Stimulated activated effector memory CD8-positive, alpha-beta T cell treated with anti-CD3 and anti-CD28 coated beads, Interleukin-12 subunit alpha, Interleukin-12 subunit beta, amount 100 ng/mL, for 72 hours (primary cell): ENCODE measurements at regions not wholly inside any gene's neighbourhood (a gene's known extent, or its start where the extent isn't known, plus 50 kb on each side); places are given as distances from the start of the nearest gene placed in this dataset.
A peak's percentile ranks its signal among the peaks of the same experiment; 100 is the strongest.
"Not testable (repeated sequence)": the region's sequence is repeated elsewhere in the genome, so short reads cannot be mapped to it uniquely, and the experiment has no call there.

Source experiments
- ATAC-seq: fragments of 150-1000 bp; cut with Tn5 transposase; 2 replicates; pipeline ENCODE4 v1.10.0; 2021
- DNase-seq, 2 donors: peaks; one replicate each; pipeline ENCODE4 v3.0.0; 2021 to 2022; ENCODE audit warnings: low spot score in 2 of 2
- H3K27ac Mint-ChIP-seq: one replicate; pipeline ENCODE4 v1.8.0; 2022; ENCODE audit warnings: mild to moderate bottlenecking, mixed read lengths
- H3K36me3 Mint-ChIP-seq: one replicate; pipeline ENCODE4 v1.8.0; 2022; ENCODE audit warnings: mild to moderate bottlenecking, mixed read lengths
- H3K4me1 Mint-ChIP-seq: one replicate; pipeline ENCODE4 v1.8.0; 2022; ENCODE audit warnings: mixed read lengths
- H3K4me3 Mint-ChIP-seq: one replicate; pipeline ENCODE4 v1.8.0; 2022; ENCODE audit warnings: mild to moderate bottlenecking, mixed read lengths
- H3K9me3 Mint-ChIP-seq: one replicate; pipeline ENCODE4 v1.8.0; 2022; ENCODE audit warnings: mixed read lengths

GRCh38 chr2:57402755-57403154, 643.9 kb upstream of the VRK2 start:
- no peaks in the 10 kb centered on the region for H3K36me3 Mint-ChIP-seq
- no peak overlapping the region for H3K27ac Mint-ChIP-seq
- no peak for ATAC-seq
- no peak for DNase-seq
- peaks cover 15% of the 10 kb centered on the region for H3K9me3 Mint-ChIP-seq
- H3K4me1 Mint-ChIP-seq = no peaks in the 10 kb centered on the region
- no peak overlapping the region for H3K4me3 Mint-ChIP-seq

DNA sequence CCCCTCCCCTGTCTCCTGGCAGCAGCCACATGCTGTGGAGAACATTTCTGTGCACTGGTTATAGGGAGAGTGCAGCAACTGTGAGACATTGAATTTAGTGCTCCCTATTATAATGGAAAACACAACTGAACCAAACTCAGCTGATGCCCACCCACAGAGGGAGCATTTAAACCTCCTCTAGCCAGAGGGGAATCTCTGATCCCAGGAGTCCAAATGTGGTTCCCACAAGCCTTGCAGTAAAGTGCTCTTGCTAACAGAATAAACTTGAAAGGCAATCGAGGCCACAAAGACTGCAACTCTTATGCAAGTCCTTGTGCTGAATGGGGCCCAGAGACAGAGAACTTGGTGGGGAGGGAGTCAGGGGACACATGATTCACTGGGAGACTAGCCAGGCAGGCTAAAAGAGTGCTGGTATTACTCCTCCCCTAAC, 638.8 kb upstream of the VRK2 start:
- no peak overlapping the region for H3K4me3 Mint-ChIP-seq
- DNase-seq (no peak), ATAC-seq (no peak)
- H3K4me1 Mint-ChIP-seq = no peaks in the 10 kb centered on the region
- H3K36me3 Mint-ChIP-seq = no peaks in the 10 kb centered on the region
- H3K27ac Mint-ChIP-seq = no peak overlapping the region
- H3K9me3 Mint-ChIP-seq = peaks cover 24% of the 10 kb centered on the region

DNA sequence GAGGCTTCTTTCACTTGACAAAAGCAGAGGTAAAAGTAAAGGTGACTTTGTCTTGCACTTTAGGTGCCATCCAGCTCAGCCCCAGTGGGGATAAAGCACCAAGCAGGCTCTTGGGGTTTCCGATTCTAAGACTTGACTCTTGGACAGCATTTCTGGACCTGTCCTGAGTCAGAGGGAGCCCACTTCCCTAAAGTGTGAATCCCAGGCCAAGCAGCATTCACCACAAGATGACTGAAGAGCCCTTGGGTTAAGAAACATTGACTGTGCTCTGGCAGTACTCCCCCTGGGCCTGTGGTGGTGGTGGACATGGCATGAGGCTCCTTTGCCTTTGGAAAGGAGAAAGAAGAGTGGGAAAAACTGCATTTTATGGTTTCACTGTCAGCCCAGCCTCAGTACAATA, 638.0 kb upstream of the VRK2 start:
- H3K9me3 Mint-ChIP-seq = peaks cover 24% of the 10 kb centered on the region
- H3K27ac Mint-ChIP-seq = no peak overlapping the region
- ATAC-seq (no peak), DNase-seq (no peak)
- H3K4me1 Mint-ChIP-seq = no peaks in the 10 kb centered on the region
- H3K4me3 Mint-ChIP-seq = no peak overlapping the region
- H3K36me3 Mint-ChIP-seq = no peaks in the 10 kb centered on the region

- Mint-ChIP-seq H3K27ac (no peak overlapping the region), H3K9me3 (peaks cover 24% of the 10 kb centered on the region), H3K4me3 (no peak overlapping the region)
Observed at GRCh38 chr2:57417007-57417406, 629.6 kb upstream of the VRK2 start.

DNA sequence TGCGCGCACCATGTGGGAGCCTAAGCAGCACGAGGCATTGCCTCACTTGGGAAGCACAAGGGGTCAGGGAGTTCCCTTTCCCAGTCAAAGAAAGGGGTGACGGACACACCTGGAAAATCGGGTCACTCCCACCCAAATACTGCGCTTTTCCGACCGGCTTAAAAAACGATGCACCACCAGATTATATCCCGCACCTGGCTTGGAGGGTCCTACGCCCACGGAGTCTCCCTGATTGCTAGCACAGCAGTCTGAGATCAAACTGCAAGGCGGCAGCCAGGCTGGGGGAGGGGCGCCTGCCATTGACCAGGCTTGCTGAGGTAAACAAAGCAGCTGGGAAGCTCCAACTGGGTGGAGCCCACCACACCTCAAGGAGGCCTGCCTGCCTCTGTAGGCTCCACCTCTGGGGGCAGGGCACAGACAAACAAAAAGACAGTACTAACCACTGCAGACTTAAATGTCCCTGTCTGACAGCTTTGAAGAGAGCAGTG, 627.7 kb upstream of the VRK2 start:
- not testable (repeated sequence) for DNase-seq, H3K36me3 Mint-ChIP-seq, H3K4me1 Mint-ChIP-seq, ATAC-seq, H3K27ac Mint-ChIP-seq, H3K4me3 Mint-ChIP-seq
- H3K9me3 Mint-ChIP-seq = peaks cover 14% of the 10 kb centered on the region

More at GRCh38 chr2:57417007-57417406, 629.6 kb upstream of the VRK2 start:
- no peak for ATAC-seq
- H3K4me1 Mint-ChIP-seq = no peaks in the 10 kb centered on the region
- DNase-seq = no peak
- no peaks in the 10 kb centered on the region for H3K36me3 Mint-ChIP-seq

GRCh38 chr2:57429831-57430230, 616.8 kb upstream of the VRK2 start:
- Mint-ChIP-seq H3K4me3 (no peak overlapping the region), H3K27ac (no peak overlapping the region), H3K9me3 (peaks cover 25% of the 10 kb centered on the region), H3K36me3 (no peaks in the 10 kb centered on the region), H3K4me1 (no peaks in the 10 kb centered on the region)
- no peak for DNase-seq
- no peak for ATAC-seq

GRCh38 chr2:57432528-57432927, 614.1 kb upstream of the VRK2 start:
- no peaks in the 10 kb centered on the region for H3K36me3 Mint-ChIP-seq

DNA sequence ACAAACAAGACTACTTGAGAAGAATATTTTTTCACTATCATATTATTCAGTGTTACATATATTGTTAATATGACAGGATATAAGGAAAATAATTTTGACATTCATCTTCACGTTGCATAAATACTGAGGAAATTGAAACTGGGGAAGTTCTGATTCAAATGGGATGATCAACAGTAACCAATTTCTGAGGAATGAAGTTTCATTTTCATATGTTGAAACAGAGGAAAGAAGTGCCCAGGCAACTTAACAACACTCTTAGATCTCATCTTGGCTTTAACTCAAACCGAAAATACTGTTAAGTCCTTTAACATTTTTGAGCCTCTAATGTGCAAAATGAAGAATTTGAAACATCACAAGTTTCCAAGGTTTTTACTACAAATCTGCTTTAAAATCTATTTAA, 612.2 kb upstream of the VRK2 start:
- no peak overlapping the region for H3K4me3 Mint-ChIP-seq
- H3K27ac Mint-ChIP-seq = no peak overlapping the region

More at GRCh38 chr2:57432528-57432927, 614.1 kb upstream of the VRK2 start:
- Mint-ChIP-seq H3K27ac (no peak overlapping the region), H3K4me1 (no peaks in the 10 kb centered on the region), H3K9me3 (peaks cover 25% of the 10 kb centered on the region), H3K4me3 (no peak overlapping the region)
- no peak for DNase-seq
- no peak for ATAC-seq

GRCh38 chr2:57434972-57435371, 611.6 kb upstream of the VRK2 start:
- Mint-ChIP-seq H3K27ac (no peak overlapping the region), H3K36me3 (no peaks in the 10 kb centered on the region), H3K4me1 (no peaks in the 10 kb centered on the region), H3K9me3 (peaks cover 16% of the 10 kb centered on the region), H3K4me3 (no peak overlapping the region)
- DNase-seq = no peak
- ATAC-seq = no peak

More for the DNA sequence above, 612.2 kb upstream of the VRK2 start:
- ATAC-seq = no peak
- H3K9me3 Mint-ChIP-seq = peaks cover 19% of the 10 kb centered on the region
- H3K36me3 Mint-ChIP-seq = no peaks in the 10 kb centered on the region
- no peak for DNase-seq
- H3K4me1 Mint-ChIP-seq = no peaks in the 10 kb centered on the region

DNA sequence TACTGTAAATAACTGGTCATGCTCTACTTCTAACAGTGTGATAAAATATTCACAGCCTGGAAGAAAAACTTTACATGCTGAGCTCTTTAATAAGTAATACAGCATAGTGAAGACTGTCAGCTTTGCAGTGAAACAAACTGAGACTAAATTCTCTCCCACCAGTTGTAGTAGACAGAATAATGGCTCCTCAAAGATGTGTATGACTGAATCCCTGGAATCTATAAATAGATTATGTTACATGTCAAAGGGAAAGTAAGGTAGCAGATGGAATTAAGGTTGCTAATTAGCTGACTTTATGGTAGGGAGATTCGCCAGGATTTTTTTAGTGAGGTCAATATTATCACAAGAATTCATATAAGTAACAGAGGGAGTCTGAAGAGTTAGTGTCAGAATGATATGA, 609.5 kb upstream of the VRK2 start:
- ATAC-seq (no peak), DNase-seq (no peak)
- no peaks in the 10 kb centered on the region for H3K36me3 Mint-ChIP-seq
- H3K9me3 Mint-ChIP-seq = peaks cover 12% of the 10 kb centered on the region
- H3K4me3 Mint-ChIP-seq = no peak overlapping the region
- H3K4me1 Mint-ChIP-seq = no peaks in the 10 kb centered on the region
- H3K27ac Mint-ChIP-seq = no peak overlapping the region

GRCh38 chr2:57440437-57440836, 606.2 kb upstream of the VRK2 start:
- no peaks in the 10 kb centered on the region for H3K4me1 Mint-ChIP-seq
- DNase-seq = no peak
- no peaks in the 10 kb centered on the region for H3K36me3 Mint-ChIP-seq
- ATAC-seq = no peak
- H3K4me3 Mint-ChIP-seq = no peak overlapping the region
- no peak overlapping the region for H3K27ac Mint-ChIP-seq
- H3K9me3 Mint-ChIP-seq = peaks cover 6% of the 10 kb centered on the region

DNA sequence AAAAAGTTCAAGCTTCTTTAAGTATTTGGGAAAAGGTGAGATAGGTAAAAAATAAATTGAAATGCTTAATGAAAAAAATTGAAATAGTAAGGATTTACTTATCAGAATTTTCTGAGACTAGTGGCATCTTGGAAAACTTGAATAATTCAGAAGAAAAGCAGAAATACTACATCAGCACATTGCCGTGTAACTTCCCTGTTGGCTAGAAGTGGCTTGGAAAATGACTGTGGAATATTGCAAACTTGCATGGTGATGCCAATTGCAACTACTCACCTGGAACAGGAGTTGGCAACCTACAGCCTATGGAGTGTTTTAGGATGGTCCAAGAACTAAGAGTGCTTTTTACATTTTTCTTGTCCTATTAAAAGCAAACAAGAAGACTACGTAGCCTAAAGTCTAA, 603.5 kb upstream of the VRK2 start:
- ATAC-seq (no peak), DNase-seq (no peak)
- Mint-ChIP-seq H3K27ac (no peak overlapping the region), H3K36me3 (no peaks in the 10 kb centered on the region), H3K4me1 (no peaks in the 10 kb centered on the region), H3K9me3 (peaks cover 4% of the 10 kb centered on the region), H3K4me3 (no peak overlapping the region)

GRCh38 chr2:57443973-57444521, 602.6 kb upstream of the VRK2 start:
- H3K27ac Mint-ChIP-seq = no peak overlapping the region
- ATAC-seq = no peak
- H3K4me3 Mint-ChIP-seq = no peak overlapping the region
- H3K36me3 Mint-ChIP-seq = no peaks in the 10 kb centered on the region
- no peaks in the 10 kb centered on the region for H3K4me1 Mint-ChIP-seq
- peaks cover 4% of the 10 kb centered on the region for H3K9me3 Mint-ChIP-seq
- DNase-seq = no peak

DNA sequence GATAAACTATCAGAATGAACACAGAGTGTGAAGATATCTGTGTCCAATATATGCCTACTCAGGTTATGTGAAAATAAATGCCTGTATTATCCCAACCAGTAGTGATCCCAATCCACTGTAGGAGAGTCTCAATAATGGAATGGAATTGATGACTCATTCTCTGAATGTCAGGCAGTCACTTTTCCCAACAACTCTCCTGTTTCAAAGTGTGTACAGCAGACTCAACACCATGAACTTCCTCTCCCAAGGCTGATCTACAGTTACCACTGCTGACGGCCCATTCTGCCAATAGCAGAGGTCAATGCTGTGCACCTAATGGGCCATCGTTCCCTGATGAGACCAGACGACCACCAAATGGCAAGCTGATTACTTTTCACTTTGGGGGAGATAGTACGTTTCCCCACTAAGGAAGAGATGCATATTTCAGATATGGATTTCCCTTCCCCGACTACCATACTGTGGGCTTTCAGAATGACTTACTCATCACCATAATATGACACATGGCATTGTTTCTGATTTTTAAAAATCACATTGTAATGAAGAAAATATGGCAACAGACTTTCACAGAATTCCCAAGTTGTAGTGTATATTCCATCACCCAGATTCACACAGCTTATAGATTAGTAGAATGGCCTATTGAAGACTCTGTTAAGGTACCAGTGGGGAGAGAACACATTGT, 601.7 kb upstream of the VRK2 start:
- DNase-seq (no peak), ATAC-seq (no peak)
- H3K27ac Mint-ChIP-seq = no peak overlapping the region
- no peaks in the 10 kb centered on the region for H3K36me3 Mint-ChIP-seq
- H3K4me1 Mint-ChIP-seq = no peaks in the 10 kb centered on the region
- H3K9me3 Mint-ChIP-seq = peaks cover 5% of the 10 kb centered on the region
- no peak overlapping the region for H3K4me3 Mint-ChIP-seq

DNA sequence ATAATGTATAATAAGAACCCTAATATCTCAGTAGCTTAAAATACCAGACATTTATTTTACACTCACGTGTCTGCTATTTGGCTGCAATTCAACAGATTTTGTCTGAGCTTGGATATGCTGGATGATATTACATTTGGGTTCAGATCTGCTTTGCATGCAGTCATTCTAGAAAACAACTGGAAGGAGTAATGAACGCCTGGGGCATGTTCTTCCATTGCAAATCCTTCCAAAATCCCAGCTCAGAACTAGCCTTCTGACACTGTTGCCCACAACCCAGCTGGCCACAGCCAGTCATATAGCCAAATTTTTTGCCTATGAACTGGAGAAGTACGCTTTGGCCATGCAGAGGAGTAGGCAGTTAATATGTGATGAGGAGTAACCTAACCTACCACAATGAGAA, 597.8 kb upstream of the VRK2 start:
- Mint-ChIP-seq H3K4me1 (no peaks in the 10 kb centered on the region), H3K27ac (no peak overlapping the region), H3K9me3 (peaks cover 10% of the 10 kb centered on the region), H3K4me3 (no peak overlapping the region), H3K36me3 (no peaks in the 10 kb centered on the region)
- no peak for DNase-seq
- ATAC-seq = no peak

- Mint-ChIP-seq H3K4me1 (no peaks in the 10 kb centered on the region), H3K9me3 (peaks cover 10% of the 10 kb centered on the region), H3K4me3 (no peak overlapping the region), H3K36me3 (no peaks in the 10 kb centered on the region), H3K27ac (no peak overlapping the region)
- DNase-seq (no peak), ATAC-seq (peak; percentile 58)
Observed at GRCh38 chr2:57450170-57450569, 596.4 kb upstream of the VRK2 start.
